IPS-15b (cell line): ENCODE measurements at regions not wholly inside any gene's neighbourhood (a gene's known extent, or its start where the extent isn't known, plus 50 kb on each side); places are given as distances from the start of the nearest gene placed in this dataset.
"Not testable (repeated sequence)": the region's sequence is repeated elsewhere in the genome, so short reads cannot be mapped to it uniquely, and the experiment has no call there.

ENCODE experiments used
- H3K27me3 ChIP-seq: one replicate; pipeline ENCODE4 v1.6.1; 2013; ENCODE audit warnings: low read length; ENCODE audit not compliant: control insufficient read depth, insufficient read depth
- H3K36me3 ChIP-seq: one replicate; pipeline ENCODE4 v1.6.1; 2013; ENCODE audit warnings: low read length; ENCODE audit not compliant: control insufficient read depth, insufficient read depth
- H3K4me1 ChIP-seq: one replicate; pipeline ENCODE4 v1.6.1; 2013; ENCODE audit warnings: mild to moderate bottlenecking, low read length; ENCODE audit not compliant: control insufficient read depth, insufficient read depth
- H3K4me3 ChIP-seq: one replicate; pipeline ENCODE4 v1.5.1; 2013; ENCODE audit warnings: low read depth, low read length
- H3K9ac ChIP-seq: one replicate; pipeline ENCODE4 v1.6.1; 2013; ENCODE audit warnings: low read depth, mild to moderate bottlenecking, low read length
- H3K9me3 ChIP-seq: one replicate; pipeline ENCODE4 v1.6.1; 2013; ENCODE audit warnings: mild to moderate bottlenecking, low read length; ENCODE audit not compliant: control insufficient read depth, insufficient read depth

DNA sequence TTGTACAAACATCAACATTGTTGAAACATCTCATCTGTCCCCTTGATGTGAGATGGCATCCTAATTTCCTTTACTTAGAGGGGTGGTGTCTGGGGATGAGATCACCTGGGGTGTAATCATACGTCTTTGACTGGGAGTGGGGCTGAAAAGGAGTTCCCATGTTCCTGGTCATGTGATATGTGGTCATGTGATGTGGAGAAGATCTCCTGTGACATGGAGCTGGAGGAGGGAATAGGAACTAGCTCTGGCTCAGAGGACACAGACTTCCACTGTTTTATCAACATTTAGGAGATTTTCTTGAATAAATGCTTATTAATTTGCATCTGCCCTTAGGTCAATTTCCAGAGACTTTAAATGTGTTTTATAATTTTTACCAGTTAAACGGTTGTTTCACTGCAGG, 868.6 kb upstream of the TPTE start:
- H3K27me3 ChIP-seq, H3K9ac ChIP-seq, H3K4me1 ChIP-seq, H3K36me3 ChIP-seq, H3K4me3 ChIP-seq: not testable (repeated sequence)
- H3K9me3 ChIP-seq = peaks cover 36% of the 10 kb centered on the region

DNA sequence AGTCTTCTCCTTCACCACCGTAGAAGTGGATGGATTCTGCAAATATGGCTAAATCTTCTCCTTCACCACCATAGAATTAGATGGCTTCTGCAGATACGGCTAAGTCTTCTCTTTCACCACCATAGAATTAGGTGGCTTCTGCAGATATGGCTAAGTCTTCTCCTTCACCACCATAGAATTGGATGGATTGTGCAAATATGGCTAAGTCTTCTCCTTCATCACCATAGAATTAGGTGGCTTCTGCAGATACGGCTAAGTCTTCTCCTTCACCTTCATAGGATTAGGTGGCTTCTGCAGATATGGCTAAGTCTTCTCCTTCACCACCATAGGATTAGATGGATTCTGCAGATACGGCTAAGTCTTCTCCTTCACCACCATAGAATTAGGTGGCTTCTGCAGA, 866.2 kb upstream of the TPTE start:
- H3K36me3 ChIP-seq, H3K4me3 ChIP-seq, H3K9ac ChIP-seq, H3K4me1 ChIP-seq, H3K27me3 ChIP-seq: not testable (repeated sequence)
- H3K9me3 ChIP-seq = peaks cover 38% of the 10 kb centered on the region

DNA sequence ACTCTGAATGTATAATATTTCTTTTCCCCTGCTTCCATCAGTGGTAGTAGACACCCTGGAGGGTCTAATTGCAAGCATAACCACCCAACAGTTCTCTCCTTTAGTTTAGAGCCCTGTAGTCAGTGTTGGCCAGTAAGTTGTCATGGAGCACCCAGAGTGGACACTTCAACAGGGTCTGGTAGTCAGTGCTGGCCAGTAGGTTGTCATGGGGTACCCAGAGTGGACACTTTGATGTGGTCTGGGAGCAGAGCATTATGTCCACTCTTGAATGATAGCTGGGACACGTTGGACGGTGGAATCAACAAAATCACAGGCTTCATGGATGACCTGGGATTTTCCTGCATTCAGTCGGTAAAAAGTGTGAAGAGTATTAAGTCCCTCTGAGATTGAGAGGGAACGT, 864.9 kb upstream of the TPTE start:
- H3K4me3 ChIP-seq, H3K4me1 ChIP-seq, H3K27me3 ChIP-seq, H3K36me3 ChIP-seq, H3K9ac ChIP-seq: not testable (repeated sequence)
- H3K9me3 ChIP-seq = peaks cover 38% of the 10 kb centered on the region

DNA sequence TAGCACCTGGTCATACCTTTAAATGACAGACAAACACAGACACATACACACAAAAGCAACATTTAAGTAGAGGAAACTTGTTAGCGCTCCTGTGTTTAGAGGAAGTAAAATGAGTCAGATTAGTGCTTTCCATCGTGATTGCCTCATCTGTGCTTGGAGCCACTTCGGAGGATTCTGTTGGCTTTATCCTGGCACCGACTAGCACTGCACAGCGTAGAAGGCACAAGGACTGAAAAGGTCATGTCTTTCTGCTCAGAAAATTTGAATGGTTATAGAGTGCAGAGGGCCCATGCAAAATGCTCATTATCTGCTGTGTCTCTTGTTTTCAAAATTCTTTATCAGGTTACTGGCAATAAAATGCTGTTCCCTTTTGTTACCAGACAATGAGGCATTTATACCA, 863.6 kb upstream of the TPTE start:
- H3K9ac ChIP-seq, H3K4me3 ChIP-seq, H3K27me3 ChIP-seq, H3K4me1 ChIP-seq, H3K36me3 ChIP-seq: not testable (repeated sequence)
- peaks cover 38% of the 10 kb centered on the region for H3K9me3 ChIP-seq

DNA sequence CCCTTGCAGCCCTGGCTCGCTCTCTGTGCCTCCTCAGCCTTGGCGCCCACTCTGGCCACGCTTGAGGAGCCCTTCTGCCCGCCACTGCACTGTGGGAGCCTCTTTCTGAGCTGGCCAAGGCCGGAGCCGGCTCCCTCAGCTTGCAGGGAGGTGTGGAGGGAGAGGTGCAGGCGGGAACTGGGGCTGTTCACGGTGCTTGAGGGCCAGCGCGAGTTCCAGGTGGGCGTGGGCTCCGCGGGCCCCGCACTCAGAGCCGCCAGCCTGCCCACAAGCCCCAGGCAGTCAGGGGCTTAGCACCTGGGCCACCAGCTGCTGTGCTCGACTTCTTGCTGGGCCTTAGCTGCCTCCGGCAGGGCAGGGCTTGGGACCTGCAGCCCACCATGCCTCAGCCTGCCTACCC, 861.5 kb upstream of the TPTE start:
- peaks cover 26% of the 10 kb centered on the region for H3K9me3 ChIP-seq
- not testable (repeated sequence) for H3K36me3 ChIP-seq, H3K9ac ChIP-seq, H3K4me3 ChIP-seq, H3K4me1 ChIP-seq, H3K27me3 ChIP-seq

DNA sequence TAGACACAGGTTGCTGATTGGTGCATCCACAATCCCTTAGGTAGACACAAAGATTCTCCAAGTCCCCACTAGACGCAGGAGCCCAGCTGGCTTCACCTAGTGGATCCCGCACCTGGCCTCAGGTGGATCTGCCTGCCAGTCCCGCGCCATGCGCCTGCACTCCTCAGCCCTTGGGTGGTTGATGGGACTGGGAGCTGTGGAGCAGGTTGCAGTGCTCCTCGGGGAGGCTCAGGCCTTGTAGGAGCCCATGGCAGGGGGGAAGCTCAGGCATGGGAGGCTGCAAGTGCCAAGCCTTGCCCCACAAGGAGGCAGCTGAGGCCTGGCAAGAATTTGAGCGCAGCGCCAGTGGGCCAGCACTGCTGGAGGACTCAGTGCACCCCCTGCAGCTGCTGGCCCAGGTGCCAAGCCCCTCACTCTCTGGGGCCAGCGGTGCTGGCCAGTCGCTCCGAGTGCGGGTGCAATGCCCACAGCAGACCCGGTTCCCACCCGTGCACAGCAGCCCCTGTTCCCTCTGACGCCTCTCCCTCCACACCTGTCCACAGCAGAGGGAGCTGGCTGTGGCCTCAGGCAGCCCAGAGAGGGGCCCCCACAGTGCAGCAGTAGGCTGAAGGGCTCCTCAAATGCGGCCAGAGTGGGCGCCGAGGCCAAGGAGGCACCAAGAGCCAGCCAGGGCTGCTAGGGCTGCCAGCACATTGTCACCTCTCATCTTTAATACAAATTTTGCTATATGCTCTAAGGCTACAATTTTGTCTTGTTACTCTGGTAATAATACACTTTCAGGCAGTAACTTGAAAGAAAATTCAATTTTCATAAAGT, 857.3 kb upstream of the TPTE start:
- H3K4me1 ChIP-seq, H3K4me3 ChIP-seq, H3K9me3 ChIP-seq, H3K9ac ChIP-seq, H3K36me3 ChIP-seq, H3K27me3 ChIP-seq: not testable (repeated sequence)

DNA sequence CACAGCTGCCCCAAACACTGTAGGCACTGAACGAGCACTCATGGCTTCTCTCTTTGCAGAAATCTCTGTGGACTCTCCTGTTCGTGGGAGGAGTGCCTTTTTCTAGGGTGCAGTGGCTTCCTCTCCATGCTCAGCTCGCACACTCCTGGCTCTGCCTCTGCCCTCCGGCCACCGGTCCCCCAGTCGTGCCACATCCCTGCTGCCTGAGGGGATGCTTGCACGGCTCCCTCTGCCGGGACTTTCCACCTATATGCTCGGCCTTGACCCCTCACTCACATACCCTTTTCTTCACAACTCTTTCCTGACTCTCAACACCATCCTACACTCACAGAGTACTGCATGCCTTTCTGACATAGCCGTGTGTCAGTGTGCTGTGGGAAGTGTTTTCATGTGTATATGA, 845.6 kb upstream of the TPTE start:
- H3K9me3 ChIP-seq, H3K4me1 ChIP-seq, H3K27me3 ChIP-seq, H3K4me3 ChIP-seq, H3K9ac ChIP-seq, H3K36me3 ChIP-seq: not testable (repeated sequence)

DNA sequence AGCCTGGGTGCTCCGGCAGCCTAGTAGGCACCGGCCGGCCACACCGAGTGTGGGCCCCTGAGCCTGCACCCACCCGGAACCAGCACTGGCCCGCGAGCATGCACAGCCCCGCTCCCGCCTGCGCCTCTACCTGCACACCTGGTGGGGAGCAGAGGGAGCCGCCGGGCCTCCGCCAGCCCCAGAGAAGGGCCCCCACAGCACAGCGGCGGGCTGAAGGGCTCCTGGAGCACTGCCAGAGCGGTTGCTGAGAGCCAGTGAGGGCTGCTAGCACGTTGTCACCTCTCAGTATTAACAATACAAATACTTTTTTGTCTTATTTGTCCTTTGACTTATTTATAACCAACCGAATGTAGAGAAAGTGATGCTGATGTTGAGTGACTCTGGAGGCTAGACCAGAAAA, 842.4 kb upstream of the TPTE start:
- not testable (repeated sequence) for H3K4me3 ChIP-seq, H3K27me3 ChIP-seq, H3K9ac ChIP-seq, H3K36me3 ChIP-seq, H3K9me3 ChIP-seq, H3K4me1 ChIP-seq

DNA sequence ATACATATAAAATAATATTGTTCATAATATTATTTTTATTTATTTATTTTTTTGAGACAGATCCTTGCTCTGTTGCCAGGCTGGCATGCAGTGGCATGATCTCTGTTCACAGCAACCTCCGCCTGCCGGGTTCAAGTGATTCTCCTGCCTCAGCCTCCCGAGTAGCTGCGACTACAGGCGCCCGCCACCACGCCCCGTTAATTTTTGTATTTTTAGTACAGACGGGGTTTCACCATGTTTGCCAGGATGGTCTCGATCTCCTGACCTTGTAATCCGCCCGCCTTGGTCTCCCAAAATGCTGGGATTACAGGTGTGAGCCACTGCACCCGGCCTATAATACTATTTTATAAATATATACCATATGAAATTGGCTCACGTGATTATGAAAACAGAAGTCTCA, 832.4 kb upstream of the TPTE start:
- H3K9me3 ChIP-seq, H3K36me3 ChIP-seq, H3K4me3 ChIP-seq, H3K27me3 ChIP-seq, H3K9ac ChIP-seq, H3K4me1 ChIP-seq: not testable (repeated sequence)

DNA sequence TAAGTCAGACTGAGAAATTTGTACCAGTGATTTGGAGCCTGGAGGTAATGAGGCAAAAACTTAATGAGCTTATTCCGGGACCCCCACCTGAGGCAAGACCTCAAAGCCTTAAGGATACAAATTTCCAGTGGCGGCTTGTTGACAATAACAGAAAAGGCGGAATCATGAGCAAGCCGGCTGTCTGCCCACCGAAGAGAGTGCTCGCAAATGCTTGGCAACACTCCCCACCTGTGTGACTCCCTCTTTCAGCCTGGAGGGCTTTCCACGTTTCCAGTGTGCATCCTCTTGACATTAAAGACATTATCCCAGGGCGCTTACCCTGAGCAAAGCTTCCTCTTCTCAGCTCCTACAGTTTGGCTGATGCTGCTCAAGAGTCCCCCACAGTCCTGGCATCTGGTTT, 830.4 kb upstream of the TPTE start:
- H3K4me1 ChIP-seq, H3K27me3 ChIP-seq, H3K36me3 ChIP-seq, H3K9ac ChIP-seq, H3K9me3 ChIP-seq, H3K4me3 ChIP-seq: not testable (repeated sequence)

DNA sequence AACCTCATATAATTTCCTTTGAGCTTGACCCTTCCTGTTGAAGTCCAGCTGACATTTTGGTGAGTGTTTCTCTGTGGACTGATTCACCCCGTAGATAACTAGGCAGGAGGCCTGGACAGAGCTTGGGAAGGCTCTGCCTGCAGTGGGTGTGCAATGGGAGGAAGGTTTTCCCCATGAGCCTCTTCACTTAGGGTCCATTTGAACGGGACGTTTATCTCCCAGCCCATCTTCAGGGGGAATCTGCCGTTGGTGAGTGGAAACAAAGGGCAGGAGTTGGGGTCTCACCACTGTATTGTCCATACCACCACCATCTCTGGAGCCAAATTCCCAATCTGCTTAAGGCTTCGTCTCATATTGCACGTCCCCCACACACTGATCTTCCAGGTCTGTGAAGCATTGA, 825.6 kb upstream of the TPTE start:
- H3K36me3 ChIP-seq, H3K4me3 ChIP-seq, H3K4me1 ChIP-seq, H3K27me3 ChIP-seq, H3K9ac ChIP-seq, H3K9me3 ChIP-seq: not testable (repeated sequence)

DNA sequence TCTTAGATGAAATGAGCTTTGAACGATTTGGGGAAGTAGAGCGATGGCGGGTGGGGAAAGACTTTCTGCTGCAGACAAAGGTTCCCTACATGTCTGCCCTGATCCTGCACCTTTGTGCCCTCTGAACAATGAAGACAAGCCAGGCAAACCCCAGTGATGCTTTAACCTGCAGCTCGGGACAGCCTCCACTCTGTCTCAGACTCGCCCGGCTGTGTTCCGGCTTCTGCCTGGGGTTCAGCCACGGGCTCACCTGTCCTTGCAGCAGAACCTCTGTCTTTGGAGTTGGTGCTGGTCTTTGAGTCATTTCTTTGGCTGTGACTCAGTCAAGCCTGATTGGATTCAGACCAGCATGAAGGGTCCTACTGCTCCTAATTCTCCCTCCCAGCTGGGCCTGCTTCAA, 823.6 kb upstream of the TPTE start:
- not testable (repeated sequence) for H3K36me3 ChIP-seq, H3K4me1 ChIP-seq, H3K4me3 ChIP-seq, H3K9me3 ChIP-seq, H3K27me3 ChIP-seq, H3K9ac ChIP-seq

DNA sequence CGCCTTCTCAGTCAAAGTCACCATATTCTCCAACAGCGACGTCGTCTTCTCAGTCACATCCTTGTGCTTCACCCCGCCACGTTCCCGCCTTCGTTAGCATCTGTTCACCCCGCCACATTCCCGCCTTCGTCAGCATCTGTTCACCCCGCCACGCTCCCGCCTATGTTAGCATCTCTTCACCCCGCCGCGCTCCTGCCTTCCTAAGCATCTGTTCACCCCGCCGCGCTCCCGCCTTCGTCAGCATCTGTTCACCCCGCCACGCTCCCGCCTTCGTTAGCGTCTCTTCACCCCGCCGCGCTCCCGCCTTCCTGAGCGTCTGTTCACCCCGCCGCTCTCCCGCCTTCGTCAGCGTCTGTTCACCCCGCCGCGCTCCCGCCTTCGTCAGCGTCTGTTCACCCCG, 816.4 kb upstream of the TPTE start:
- H3K27me3 ChIP-seq, H3K4me3 ChIP-seq, H3K36me3 ChIP-seq, H3K4me1 ChIP-seq, H3K9ac ChIP-seq, H3K9me3 ChIP-seq: not testable (repeated sequence)
